IMR-90 (cell line): ENCODE measurements at regions not wholly inside any gene's neighbourhood (a gene's known extent, or its start where the extent isn't known, plus 50 kb on each side); places are given as distances from the start of the nearest gene placed in this dataset.
A peak's percentile ranks its signal among the peaks of the same experiment; 100 is the strongest.

Source experiments
- ATAC-seq: fragments of 200-7000 bp; cut with Tn5 transposase; 2 replicates; pipeline ENCODE4 v1.9.1; 2020; ENCODE audit warnings: low read depth, mild to moderate bottlenecking, moderate library complexity
- BruUV-seq: library from RNA; stranded (reverse); fragments of 400-500 nt; replicated peaks from 2 replicates; lab custom pipeline; 2021; lab: Mats Ljungman, UMichigan
- CTCF ChIA-PET: fragments of 300-600 bp; formaldehyde crosslinking; extraction: SDS; loops from one replicate; lab custom pipeline; 2021; ENCODE audit warnings: antibody characterized with exemption; lab: Yijun Ruan, JAX
- POLR2A ChIA-PET: fragments of 300-600 bp; sonication (Branson Sonifier 250); formaldehyde crosslinking; loops from one replicate; lab custom pipeline; 2022; ENCODE audit warnings: antibody characterized with exemption; ENCODE audit not compliant: unreplicated experiment; lab: Charles Lee
- DNase-seq: peaks from one replicate; pipeline ENCODE4 v3.0.0; 2013
- H2AFZ ChIP-seq: replicated peaks from 2 replicates; pipeline ENCODE3; 2013; ENCODE audit warnings: low read length, mild to moderate bottlenecking; ENCODE audit not compliant: poor library complexity
- H2AK5ac ChIP-seq: 2 replicates; pipeline ENCODE4 v1.6.1; 2013; ENCODE audit warnings: low read depth, low read length, inconsistent platforms
- H2AK9ac ChIP-seq: replicated peaks from 2 replicates; pipeline ENCODE3; 2013; ENCODE audit warnings: mild to moderate bottlenecking, low read depth, low read length, moderate library complexity; ENCODE audit not compliant: poor library complexity
- H2BK120ac ChIP-seq: 2 replicates; pipeline ENCODE4 v1.6.1; 2013; ENCODE audit warnings: low read depth, low read length, inconsistent platforms
- H2BK15ac ChIP-seq: 3 replicates; pipeline ENCODE4 v1.6.1; 2013; ENCODE audit warnings: low read depth, low read length, inconsistent platforms
- H2BK20ac ChIP-seq: 2 replicates; pipeline ENCODE4 v1.6.1; 2013; ENCODE audit warnings: low read depth, mild to moderate bottlenecking, inconsistent platforms, low read length, moderate library complexity
- H2BK5ac ChIP-seq: 2 replicates; pipeline ENCODE4 v1.6.1; 2013; ENCODE audit warnings: mild to moderate bottlenecking, low read depth, low read length, inconsistent platforms; ENCODE audit not compliant: poor library complexity, severe bottlenecking
- H3K14ac ChIP-seq: replicated peaks from 2 replicates; pipeline ENCODE4 v1.6.1; 2013; ENCODE audit warnings: low read depth, low read length, inconsistent platforms
- H3K18ac ChIP-seq: 2 replicates; pipeline ENCODE4 v1.6.1; 2013; ENCODE audit warnings: low read depth, low read length, control low read depth
- H3K23ac ChIP-seq: 2 replicates; pipeline ENCODE4 v1.6.1; 2013; ENCODE audit warnings: low read depth, low read length, inconsistent platforms
- H3K27ac ChIP-seq: 2 replicates; pipeline ENCODE4 v1.5.1; 2013; ENCODE audit warnings: mild to moderate bottlenecking, control low read depth, low read length; ENCODE audit not compliant: insufficient read depth
- H3K27me3 ChIP-seq: 2 replicates; pipeline ENCODE4 v1.6.1; 2013; ENCODE audit warnings: low read length; ENCODE audit not compliant: control insufficient read depth, insufficient read depth
- H3K36me3 ChIP-seq: 2 replicates; pipeline ENCODE4 v1.6.1; 2013; ENCODE audit warnings: low read length, mixed read lengths; ENCODE audit not compliant: control insufficient read depth, insufficient read depth
- H3K4ac ChIP-seq: 2 replicates; pipeline ENCODE4 v1.6.1; 2013; ENCODE audit warnings: low read depth, low read length, inconsistent platforms
- H3K4me1 ChIP-seq: 2 replicates; pipeline ENCODE4 v1.6.1; 2013; ENCODE audit warnings: low read length, mixed read lengths; ENCODE audit not compliant: control insufficient read depth, insufficient read depth
- H3K4me2 ChIP-seq: 2 replicates; pipeline ENCODE4 v1.6.1; 2013; ENCODE audit warnings: low read depth, mild to moderate bottlenecking, control low read depth, low read length, moderate library complexity
- H3K4me3 ChIP-seq: 2 replicates; pipeline ENCODE4 v1.5.1; 2013; ENCODE audit warnings: low read depth, mild to moderate bottlenecking, control low read depth, low read length, moderate library complexity; ENCODE audit not compliant: insufficient read depth
- H3K56ac ChIP-seq: 2 replicates; pipeline ENCODE4 v1.6.1; 2013; ENCODE audit warnings: low read length, inconsistent platforms; ENCODE audit not compliant: insufficient read depth; ENCODE audit errors: extremely low read depth
- H3K79me1 ChIP-seq, 2 experiments: 2 replicates each; pipeline ENCODE4 v1.6.1; 2013; ENCODE audit warnings: low read length in 2 of 2, inconsistent platforms in 1 of 2, low read depth in 1 of 2
- H3K9ac ChIP-seq: 2 replicates; pipeline ENCODE4 v1.6.1; 2013; ENCODE audit warnings: low read depth, low read length, control low read depth
- H3K9me1 ChIP-seq: 2 replicates; pipeline ENCODE4 v1.6.1; 2013; ENCODE audit warnings: low read length, inconsistent platforms; ENCODE audit not compliant: insufficient read depth
- H3K9me3 ChIP-seq: 2 replicates; pipeline ENCODE4 v1.6.1; 2013; ENCODE audit warnings: low read length; ENCODE audit not compliant: control insufficient read depth, insufficient read depth
- H4K20me1 ChIP-seq: 2 replicates; pipeline ENCODE4 v1.6.1; 2013; ENCODE audit warnings: low read length, inconsistent platforms; ENCODE audit not compliant: insufficient read depth
- H4K5ac ChIP-seq: 2 replicates; pipeline ENCODE4 v1.6.1; 2013; ENCODE audit warnings: mild to moderate bottlenecking, low read depth, low read length, control low read depth
- H4K8ac ChIP-seq, 2 experiments: 2 replicates each; pipeline ENCODE4 v1.6.1; 2013; ENCODE audit warnings: low read depth in 2 of 2, low read length in 2 of 2, control low read depth in 1 of 2, inconsistent platforms in 1 of 2
- H4K91ac ChIP-seq: 2 replicates; pipeline ENCODE4 v1.6.1; 2013; ENCODE audit warnings: low read depth, low read length, inconsistent platforms; ENCODE audit not compliant: insufficient read depth
- CHD1 ChIP-seq: IDR thresholded peaks from 2 replicates; pipeline ENCODE4 v1.6.1; 2012; ENCODE audit warnings: low read depth, low read length, improper control_type of control experiment
- CTCF ChIP-seq: conservative IDR thresholded peaks from 2 replicates; pipeline ENCODE4 v1.5.1; 2012; ENCODE audit warnings: mild to moderate bottlenecking, low read depth, low read length, improper control_type of control experiment
- FOS ChIP-seq: fragments of 150-350 bp; IDR thresholded peaks from 2 replicates; pipeline ENCODE4 v1.6.1; 2016; ENCODE audit warnings: low read depth, low read length
- POLR2A ChIP-seq: IDR thresholded peaks from 2 replicates; pipeline ENCODE4 v1.6.1; 2012; ENCODE audit warnings: mild to moderate bottlenecking, low read depth, low read length
- RAD21 ChIP-seq: IDR thresholded peaks from 2 replicates; pipeline ENCODE4 v1.6.1; 2012; ENCODE audit warnings: low read length, improper control_type of control experiment
- RCOR1 ChIP-seq: IDR thresholded peaks from 2 replicates; pipeline ENCODE4 v1.6.1; 2012; ENCODE audit warnings: mild to moderate bottlenecking, low read length, improper control_type of control experiment; ENCODE audit not compliant: insufficient replicate concordance
- WGBS, 2 experiments: methylation state at CpG; one replicate each; pipeline versions ENCODE4 v1.1.5 to v1.1.7; 2013; ENCODE audit warnings: missing lambda C conversion rate in 2 of 2; ENCODE audit not compliant: insufficient read length in 1 of 2; ENCODE audit errors: extremely low coverage in 2 of 2; 5-methylcytosine and 5-hydroxymethylcytosine counted together
- dilution Hi-C: fragments of 300-500 bp; cut with HindIII; formaldehyde crosslinking; loops from one replicate; pipeline ENCODE4 v1.14.3; 2018; ENCODE audit warnings: low sequenced_read_pairs; ENCODE audit not compliant: unreplicated experiment
- in situ Hi-C: fragments of 300-500 bp; cut with MboI; formaldehyde crosslinking; loops from 3 replicates; pipeline ENCODE4 v1.14.3; 2019; ENCODE audit warnings: low sequenced_read_pairs, inconsistent platforms, mixed read lengths
- intact Hi-C: fragments of 100-400 bp; cut with micrococcal nuclease; formaldehyde crosslinking; loops from 2 replicates; pipeline ENCODE4 v1.10.0; 2022

GRCh38 chrX:95071052-95071451 is 1397.0 kb downstream of the FAM133A start:
- TF ChIP-seq CHD1 (no peak), RCOR1 (no peak), RAD21 (peak; percentile 22), CTCF (peak; percentile 36), FOS (no peak), POLR2A (no peak)
- ATAC-seq (no peak), DNase-seq (no peak)
- no CpG with 5 or more reads among the region's 1 CpG for WGBS, 2 experiments
- H3K23ac ChIP-seq, result no peak overlapping the region
- no peak overlapping the region for H3K4me2 ChIP-seq
- in situ Hi-C loops (no loop called here), dilution Hi-C loops (no loop called here), intact Hi-C loops (no loop called here)
- H4K91ac ChIP-seq, result no peak overlapping the region
- POLR2A ChIA-PET, result no interaction called here
- no peak overlapping the region for H2BK120ac ChIP-seq
- no peaks in the 10 kb centered on the region for H3K9me1 ChIP-seq
- H4K20me1 ChIP-seq, result no peaks in the 10 kb centered on the region
- no peak overlapping the region for H3K56ac ChIP-seq
- H4K8ac ChIP-seq, result no peak overlapping the region
- H3K9ac ChIP-seq, result no peak overlapping the region
- H3K14ac ChIP-seq, result no peak overlapping the region
- H3K18ac ChIP-seq, result no peak overlapping the region
- no peaks in the 10 kb centered on the region for H3K79me1 ChIP-seq
- no peak overlapping the region for H2BK5ac ChIP-seq
- H4K5ac ChIP-seq, result no peak overlapping the region
- no peaks in the 10 kb centered on the region; the same call in 1 of the 2 replicates for H3K27me3 ChIP-seq
- BruUV-seq, result no TSS peak
- no peak overlapping the region for H3K4me3 ChIP-seq
- H2BK20ac ChIP-seq, result no peak overlapping the region
- H3K9me3 ChIP-seq, result no peaks in the 10 kb centered on the region
- no peak overlapping the region for H2AFZ ChIP-seq
- H3K36me3 ChIP-seq, result no peaks in the 10 kb centered on the region
- no peak overlapping the region for H3K4ac ChIP-seq
- CTCF ChIA-PET, result interaction anchor here (0.6 to 0.9 kb wide), 2 partner anchors 24 to 278 kb away, joined by 3 read pairs; no protein-coding TSS in a partner anchor
- H3K27ac ChIP-seq, result no peak overlapping the region
- H3K4me1 ChIP-seq, result no peaks in the 10 kb centered on the region
- no peak overlapping the region for H2AK5ac ChIP-seq
- no peak overlapping the region for H2AK9ac ChIP-seq
- no peak overlapping the region for H2BK15ac ChIP-seq
